Esophagus muscularis mucosa (tissue), 4 donors: ENCODE measurements at regions not wholly inside any gene's neighbourhood (a gene's known extent, or its start where the extent isn't known, plus 50 kb on each side); places are given as distances from the start of the nearest gene placed in this dataset.

Experiments
- DNase-seq: peaks from one replicate; pipeline ENCODE4 v3.0.0-alpha.2; 2017; ENCODE audit errors: extremely low spot score
- H3K27ac ChIP-seq, 4 donors: fragments of 200-600 bp; sonication (generic); replicated peaks in 1 of 4; 1 replicate in 3 of 4; 2 replicates in 1 of 4; pipeline ENCODE4 v1.5.1; 2016 to 2019; ENCODE audit warnings: mild to moderate bottlenecking in 1 of 4
- H3K27me3 ChIP-seq, 4 donors: fragments of 200-600 bp; sonication (generic); one replicate each; pipeline versions ENCODE4 v1.5.1 to v1.6.0; 2016 to 2019
- H3K36me3 ChIP-seq, 4 donors: fragments of 200-600 bp; sonication (generic); one replicate each; pipeline ENCODE4 v1.5.1; 2016 to 2019
- H3K4me1 ChIP-seq, 4 donors: fragments of 200-600 bp; sonication (generic); one replicate each; pipeline ENCODE4 v1.5.1; 2016 to 2019
- H3K4me3 ChIP-seq, 4 donors: fragments of 200-600 bp; sonication (generic); 1 replicate in 2 of 4; 2 replicates in 2 of 4; pipeline ENCODE4 v1.5.1; 2016 to 2019; ENCODE audit warnings: mild to moderate bottlenecking in 4 of 4, moderate library complexity in 1 of 4
- H3K9me3 ChIP-seq, 4 donors: fragments of 200-600 bp; sonication (generic); 1 replicate in 3 of 4; 2 replicates in 1 of 4; pipeline ENCODE4 v1.5.1; 2016 to 2019
- EP300 ChIP-seq: sonication (generic); formaldehyde crosslinking; IDR thresholded peaks from one replicate; pipeline ENCODE4 v1.6.1; 2017; ENCODE audit warnings: antibody characterized with exemption
- POLR2A ChIP-seq: fragments of 450-650 bp; IDR thresholded peaks from one replicate; pipeline ENCODE4 v1.6.1; 2017; ENCODE audit warnings: antibody characterized with exemption, moderate library complexity, mild to moderate bottlenecking, low read depth
- POLR2AphosphoS5 ChIP-seq, 2 donors: sonication (generic); formaldehyde crosslinking; IDR thresholded peaks; one replicate each; pipeline ENCODE4 v1.6.1; 2017; ENCODE audit warnings: antibody characterized with exemption in 2 of 2
- WGBS: methylation state at CpG from one replicate; pipeline ENCODE4 v1.1.5; 2018; 5-methylcytosine and 5-hydroxymethylcytosine counted together
- intact Hi-C: fragments of 100-400 bp; cut with DNase I; formaldehyde crosslinking; loops from one replicate; pipeline ENCODE4 v1.15.1; 2023
- TF ChIP-seq, protein P1 (sequence below), 3 experiments: fragments of 200-600 bp in 2 of 3; fragments of 450-650 bp in 1 of 3; sonication (generic) in 2 of 3; IDR thresholded peaks; one replicate each; pipeline ENCODE4 v1.5.1; 2017 to 2019; ENCODE audit warnings: antibody characterized with exemption in 3 of 3, mild to moderate bottlenecking in 2 of 3, moderate library complexity in 1 of 3

- Histone ChIP-seq H3K36me3 (no peaks in the 10 kb centered on the region), H3K4me1 (no peaks in the 10 kb centered on the region), H3K27me3 (no peaks in the 10 kb centered on the region), H3K27ac (no peak overlapping the region), H3K9me3 (peaks cover 0 to 17% (median 11%) of the 10 kb centered on the region in 4 donors), H3K4me3 (no peak overlapping the region)
- DNase-seq: no peak
- 70% methylated on average over 4 of the region's 4 CpGs for WGBS
- no peak for TF ChIP-seq EP300
- TF ChIP-seq POLR2AphosphoS5 (IDR thresholded peaks at IDR 0.05): no peak
- TF ChIP-seq, protein P1, sequence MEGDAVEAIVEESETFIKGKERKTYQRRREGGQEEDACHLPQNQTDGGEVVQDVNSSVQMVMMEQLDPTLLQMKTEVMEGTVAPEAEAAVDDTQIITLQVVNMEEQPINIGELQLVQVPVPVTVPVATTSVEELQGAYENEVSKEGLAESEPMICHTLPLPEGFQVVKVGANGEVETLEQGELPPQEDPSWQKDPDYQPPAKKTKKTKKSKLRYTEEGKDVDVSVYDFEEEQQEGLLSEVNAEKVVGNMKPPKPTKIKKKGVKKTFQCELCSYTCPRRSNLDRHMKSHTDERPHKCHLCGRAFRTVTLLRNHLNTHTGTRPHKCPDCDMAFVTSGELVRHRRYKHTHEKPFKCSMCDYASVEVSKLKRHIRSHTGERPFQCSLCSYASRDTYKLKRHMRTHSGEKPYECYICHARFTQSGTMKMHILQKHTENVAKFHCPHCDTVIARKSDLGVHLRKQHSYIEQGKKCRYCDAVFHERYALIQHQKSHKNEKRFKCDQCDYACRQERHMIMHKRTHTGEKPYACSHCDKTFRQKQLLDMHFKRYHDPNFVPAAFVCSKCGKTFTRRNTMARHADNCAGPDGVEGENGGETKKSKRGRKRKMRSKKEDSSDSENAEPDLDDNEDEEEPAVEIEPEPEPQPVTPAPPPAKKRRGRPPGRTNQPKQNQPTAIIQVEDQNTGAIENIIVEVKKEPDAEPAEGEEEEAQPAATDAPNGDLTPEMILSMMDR (IDR thresholded peaks at IDR 0.05): no peak
- no peak for TF ChIP-seq POLR2A
- intact Hi-C loops: no loop called here
Measured at GRCh38 chr5:52107210-52107905, 680.4 kb upstream of the ITGA1 start.

DNA sequence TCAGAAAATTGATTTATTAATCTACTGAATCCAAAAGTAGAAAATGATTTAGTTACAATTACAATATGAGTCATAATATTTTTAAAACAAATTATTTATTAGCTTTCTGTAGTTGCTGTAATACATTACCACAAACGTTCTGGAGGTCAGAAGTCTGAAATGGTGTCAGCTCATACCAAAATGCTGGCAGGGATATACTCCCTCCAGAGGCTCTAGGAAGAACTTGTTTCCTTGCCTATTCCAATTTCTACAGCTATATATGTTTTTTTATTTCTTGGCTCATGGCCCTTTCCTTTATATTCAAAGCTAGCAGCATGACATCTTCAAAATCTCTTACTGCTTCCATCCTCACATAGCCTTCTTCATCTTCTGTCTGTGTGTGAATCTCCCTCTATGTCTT, 667.9 kb upstream of the ITGA1 start:
- no peak for TF ChIP-seq POLR2AphosphoS5 (IDR thresholded peaks at IDR 0.05)
- TF ChIP-seq EP300: no peak
- TF ChIP-seq, protein P1 (IDR thresholded peaks at IDR 0.05): no peak
- TF ChIP-seq POLR2A: no peak
- no peaks in the 10 kb centered on the region for H3K27me3 ChIP-seq
- H3K9me3 ChIP-seq: no peaks in the 10 kb centered on the region
- H3K27ac ChIP-seq: no peak overlapping the region
- no peak for DNase-seq
- H3K36me3 ChIP-seq: no peaks in the 10 kb centered on the region
- intact Hi-C loops: no loop called here
- no peaks in the 10 kb centered on the region for H3K4me1 ChIP-seq
- 12% methylated on average over 1 of the region's 1 CpG for WGBS
- H3K4me3 ChIP-seq: no peak overlapping the region

DNA sequence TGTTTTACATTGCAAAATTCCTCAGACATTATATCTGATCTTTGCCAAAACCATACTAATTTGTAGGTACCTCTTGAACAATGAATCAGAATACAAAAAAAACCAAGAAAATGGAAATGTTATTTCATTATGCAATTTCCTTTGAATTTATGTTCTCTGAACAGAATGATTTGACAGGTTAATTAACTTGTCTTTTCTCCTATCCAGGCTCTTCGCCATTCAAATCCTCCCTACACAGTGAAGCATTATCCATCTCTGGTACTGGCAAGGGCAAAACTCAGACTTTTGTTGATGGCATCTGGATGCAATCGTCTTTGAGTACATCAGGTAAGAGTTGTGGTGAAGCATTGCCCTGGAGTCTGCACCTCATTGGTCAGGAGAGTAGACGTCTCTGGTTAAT, 655.7 kb upstream of the ITGA1 start:
- H3K4me3 ChIP-seq: no peak overlapping the region
- WGBS: 74% methylated on average over 3 of the region's 3 CpGs
- H3K9me3 ChIP-seq: no peaks in the 10 kb centered on the region
- no peaks in the 10 kb centered on the region for H3K4me1 ChIP-seq
- no peak for DNase-seq
- H3K27ac ChIP-seq: no peak overlapping the region
- H3K27me3 ChIP-seq: no peaks in the 10 kb centered on the region
- intact Hi-C loops: no loop called here
- TF ChIP-seq POLR2AphosphoS5 (IDR thresholded peaks at IDR 0.05) (no peak), EP300 (no peak), POLR2A (no peak)
- TF ChIP-seq, protein P1 (IDR thresholded peaks at IDR 0.05): no peak
- H3K36me3 ChIP-seq: no peaks in the 10 kb centered on the region

DNA sequence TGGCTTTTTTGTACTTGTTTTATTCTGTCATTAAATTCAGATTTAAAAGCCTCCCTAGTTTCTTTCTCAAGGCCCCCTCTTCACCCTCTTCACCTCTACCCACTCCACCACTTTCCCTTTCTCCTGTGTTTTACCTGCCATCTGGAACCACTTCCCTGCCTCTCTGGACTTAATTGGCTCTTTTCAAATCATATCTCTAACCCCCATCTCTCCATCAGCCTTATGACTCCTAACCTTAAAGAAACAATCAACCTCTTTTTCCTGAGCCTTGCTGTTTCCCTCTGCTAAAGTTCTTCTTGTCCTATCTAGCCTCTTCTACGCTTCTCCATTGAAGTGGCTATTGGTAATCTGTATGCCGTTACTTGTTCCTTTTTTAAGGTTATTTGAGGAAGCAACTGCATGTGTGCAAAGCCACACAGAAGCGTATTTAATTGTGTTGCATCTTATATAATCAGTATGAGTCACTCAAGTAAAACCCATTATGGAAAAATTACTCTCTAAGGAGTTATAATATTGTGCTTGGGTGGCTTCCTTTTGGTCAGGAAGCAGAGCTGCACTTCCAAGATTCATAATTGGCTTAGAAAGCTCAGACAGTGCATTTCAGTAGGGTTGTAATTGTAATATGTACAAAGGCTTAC, 653.6 kb upstream of the ITGA1 start:
- no peaks in the 10 kb centered on the region for H3K9me3 ChIP-seq
- 46% methylated on average over 3 of the region's 3 CpGs for WGBS
- H3K4me3 ChIP-seq: no peak overlapping the region
- H3K27ac ChIP-seq: no peak overlapping the region
- no peaks in the 10 kb centered on the region for H3K27me3 ChIP-seq
- DNase-seq: no peak
- intact Hi-C loops: no loop called here
- H3K36me3 ChIP-seq: no peaks in the 10 kb centered on the region
- no peaks in the 10 kb centered on the region for H3K4me1 ChIP-seq
- TF ChIP-seq EP300: no peak
- TF ChIP-seq POLR2A: no peak
- TF ChIP-seq POLR2AphosphoS5 (IDR thresholded peaks at IDR 0.05): no peak
- TF ChIP-seq, protein P1 (IDR thresholded peaks at IDR 0.05): no peak
